GM06990 (cell line): ENCODE measurements at regions not wholly inside any gene's neighbourhood (a gene's known extent, or its start where the extent isn't known, plus 50 kb on each side); places are given as distances from the start of the nearest gene placed in this dataset.

ENCODE experiments used
- DNase-seq: peaks from one replicate; pipeline ENCODE4 v3.0.0-alpha.2; 2011; ENCODE audit not compliant: insufficient read length; ENCODE audit errors: extremely low read depth
- H3K27me3 ChIP-seq: replicated peaks from 2 replicates; pipeline ENCODE4 v1.6.0; 2011; ENCODE audit warnings: low read length; ENCODE audit not compliant: control insufficient read depth, insufficient read depth
- H3K36me3 ChIP-seq: 2 replicates; pipeline ENCODE4 v1.5.1; 2011; ENCODE audit warnings: low read length; ENCODE audit not compliant: control insufficient read depth, insufficient read depth
- H3K4me3 ChIP-seq: replicated peaks from 2 replicates; pipeline ENCODE4 v1.5.1; 2011; ENCODE audit warnings: low read depth, mild to moderate bottlenecking, control low read depth, low read length
- TF ChIP-seq, protein P1 (sequence below): IDR thresholded peaks from 2 replicates; pipeline ENCODE4 v1.5.1; 2011; ENCODE audit warnings: low read length, control low read depth, mild to moderate bottlenecking, inconsistent platforms; ENCODE audit not compliant: insufficient read depth, poor library complexity, severe bottlenecking

DNA sequence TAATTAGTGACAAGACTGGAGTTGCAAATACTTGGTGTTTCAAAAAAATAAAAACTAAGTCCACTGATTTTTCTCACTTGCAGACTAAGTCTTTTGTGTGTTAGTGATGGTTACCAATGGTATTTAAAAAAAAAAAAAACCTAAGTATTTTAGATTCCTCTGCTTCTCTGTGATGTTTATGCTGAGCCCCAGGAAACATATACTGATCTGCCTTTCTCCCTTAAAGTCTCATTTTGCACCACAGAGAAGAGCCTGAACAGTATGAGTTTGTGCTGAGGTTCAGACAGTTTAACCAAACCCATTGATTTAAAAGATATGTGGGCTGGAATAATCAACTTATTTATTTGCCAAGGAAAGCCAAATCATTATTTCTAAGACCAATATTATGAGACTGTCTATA lies 1305.0 kb downstream of the PCDH18 start:
- H3K27me3 ChIP-seq = no peaks in the 10 kb centered on the region
- no peak for DNase-seq
- TF ChIP-seq, protein P1, sequence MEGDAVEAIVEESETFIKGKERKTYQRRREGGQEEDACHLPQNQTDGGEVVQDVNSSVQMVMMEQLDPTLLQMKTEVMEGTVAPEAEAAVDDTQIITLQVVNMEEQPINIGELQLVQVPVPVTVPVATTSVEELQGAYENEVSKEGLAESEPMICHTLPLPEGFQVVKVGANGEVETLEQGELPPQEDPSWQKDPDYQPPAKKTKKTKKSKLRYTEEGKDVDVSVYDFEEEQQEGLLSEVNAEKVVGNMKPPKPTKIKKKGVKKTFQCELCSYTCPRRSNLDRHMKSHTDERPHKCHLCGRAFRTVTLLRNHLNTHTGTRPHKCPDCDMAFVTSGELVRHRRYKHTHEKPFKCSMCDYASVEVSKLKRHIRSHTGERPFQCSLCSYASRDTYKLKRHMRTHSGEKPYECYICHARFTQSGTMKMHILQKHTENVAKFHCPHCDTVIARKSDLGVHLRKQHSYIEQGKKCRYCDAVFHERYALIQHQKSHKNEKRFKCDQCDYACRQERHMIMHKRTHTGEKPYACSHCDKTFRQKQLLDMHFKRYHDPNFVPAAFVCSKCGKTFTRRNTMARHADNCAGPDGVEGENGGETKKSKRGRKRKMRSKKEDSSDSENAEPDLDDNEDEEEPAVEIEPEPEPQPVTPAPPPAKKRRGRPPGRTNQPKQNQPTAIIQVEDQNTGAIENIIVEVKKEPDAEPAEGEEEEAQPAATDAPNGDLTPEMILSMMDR = no peak
- no peaks in the 10 kb centered on the region for H3K36me3 ChIP-seq
- no peak overlapping the region for H3K4me3 ChIP-seq

DNA sequence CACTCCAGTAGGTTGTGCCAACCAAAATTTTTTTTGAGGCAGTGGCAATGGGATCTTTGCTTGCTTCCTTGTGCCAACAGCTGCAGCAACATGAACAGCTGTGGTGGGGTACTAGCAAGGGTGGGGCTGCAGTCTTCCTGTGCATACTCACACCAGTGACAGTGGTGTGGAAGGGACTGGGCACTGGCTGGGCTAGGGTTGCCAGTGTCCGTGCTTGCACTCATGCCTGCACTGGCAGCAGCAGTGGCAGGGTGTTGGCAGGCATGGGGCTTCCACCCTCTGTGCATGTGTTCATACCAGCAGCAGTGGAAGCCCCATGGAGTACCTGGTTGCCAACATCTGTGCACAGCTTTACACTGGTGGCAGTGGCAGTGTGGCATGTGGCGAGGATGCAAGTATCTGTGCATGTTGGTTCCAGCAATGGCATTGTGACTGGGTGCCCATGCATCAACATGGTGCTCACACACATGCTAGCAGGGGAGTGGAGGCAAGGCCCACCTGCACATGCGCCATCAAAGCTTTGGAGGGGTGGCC lies 1312.6 kb downstream of the PCDH18 start:
- TF ChIP-seq, protein P1 = no peak
- Histone ChIP-seq H3K36me3 (no peaks in the 10 kb centered on the region), H3K4me3 (no peak overlapping the region), H3K27me3 (no peaks in the 10 kb centered on the region)
- DNase-seq = no peak

DNA sequence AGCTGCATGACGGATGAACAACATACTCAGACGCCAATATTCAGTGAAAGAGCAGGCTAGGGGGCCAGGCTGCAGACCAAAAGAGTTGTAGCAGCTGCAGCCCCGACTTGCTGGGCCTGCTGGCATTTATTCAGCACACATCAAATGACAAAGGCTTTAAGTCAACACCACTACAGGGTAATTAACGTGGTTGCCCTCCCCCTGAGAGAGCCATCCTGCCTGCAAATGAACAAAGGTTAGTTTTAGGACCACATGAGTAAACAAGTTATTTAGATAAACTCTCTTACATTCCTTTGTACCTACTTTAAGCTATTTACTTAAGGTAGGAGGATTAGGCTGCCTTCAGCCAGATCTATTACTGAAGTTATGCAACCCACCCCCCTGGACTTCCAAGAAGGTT lies 1329.1 kb downstream of the PCDH18 start:
- TF ChIP-seq, protein P1 = no peak
- no peak for DNase-seq
- Histone ChIP-seq H3K27me3 (no peaks in the 10 kb centered on the region), H3K36me3 (no peaks in the 10 kb centered on the region), H3K4me3 (no peak overlapping the region)

DNA sequence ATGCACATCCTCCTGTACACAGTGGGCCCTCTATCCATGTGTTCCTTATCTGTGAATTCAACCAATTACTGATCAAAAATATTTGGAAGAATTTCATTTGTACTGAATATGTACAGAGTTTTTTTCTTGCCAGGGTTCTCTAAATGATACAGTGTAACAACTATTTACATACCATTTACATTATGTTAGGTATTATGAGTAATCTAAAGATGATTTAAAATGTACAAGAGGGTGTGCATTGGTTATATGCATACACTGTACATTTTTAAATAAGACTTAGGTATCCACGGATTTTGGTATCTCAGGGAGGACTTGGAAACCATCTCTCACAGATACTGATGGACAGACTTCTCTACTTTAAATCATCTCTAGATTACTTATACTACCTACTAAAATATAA lies 1333.9 kb downstream of the PCDH18 start:
- Histone ChIP-seq H3K27me3 (no peaks in the 10 kb centered on the region), H3K36me3 (no peaks in the 10 kb centered on the region), H3K4me3 (no peak overlapping the region)
- DNase-seq = no peak
- TF ChIP-seq, protein P1 = no peak

DNA sequence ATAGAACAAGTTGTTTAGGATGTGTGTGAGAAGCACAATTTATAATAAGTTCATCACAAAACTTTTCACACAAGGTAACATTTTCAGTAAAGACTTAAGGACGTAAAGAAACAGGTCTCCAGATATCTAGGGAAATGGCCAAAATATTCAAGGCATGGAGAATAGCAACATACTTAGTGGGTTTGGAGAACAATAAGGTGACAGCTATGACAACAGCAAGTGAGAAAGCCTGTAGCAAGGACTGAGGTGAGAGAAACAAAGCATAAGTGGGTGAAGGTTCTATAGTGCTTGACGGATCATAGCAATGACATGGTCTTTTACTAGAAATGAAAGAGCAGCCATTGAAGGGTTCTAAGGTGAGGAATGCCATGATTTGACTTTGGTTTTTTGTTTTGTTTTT lies 1337.3 kb downstream of the PCDH18 start:
- TF ChIP-seq, protein P1 = no peak
- Histone ChIP-seq H3K27me3 (no peaks in the 10 kb centered on the region), H3K36me3 (no peaks in the 10 kb centered on the region)

DNA sequence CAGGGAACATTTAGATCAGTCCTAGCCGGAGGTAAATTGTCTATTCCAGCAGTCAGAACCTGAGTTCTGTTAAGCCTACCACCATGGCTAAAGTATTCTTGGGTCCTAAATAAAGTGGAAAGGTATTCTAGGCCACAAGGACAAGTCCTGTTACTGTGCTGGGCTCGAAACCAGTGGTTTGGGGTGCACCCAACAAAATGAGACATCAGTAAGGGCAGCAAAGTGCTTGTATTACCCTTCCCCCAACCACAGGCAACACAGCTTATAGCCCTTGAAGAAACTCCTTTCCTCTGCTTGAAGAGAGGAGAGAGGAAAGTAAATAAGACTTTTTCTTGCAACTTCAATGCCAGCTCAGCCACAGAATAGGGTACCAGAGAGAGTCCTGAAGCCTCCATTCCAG lies 1345.6 kb downstream of the PCDH18 start:
- TF ChIP-seq, protein P1 = no peak
- Histone ChIP-seq H3K36me3 (no peaks in the 10 kb centered on the region), H3K4me3 (no peak overlapping the region), H3K27me3 (no peaks in the 10 kb centered on the region)
- DNase-seq = no peak

More for the DNA sequence above, 1337.3 kb downstream of the PCDH18 start:
- no peak for DNase-seq
- no peak overlapping the region for H3K4me3 ChIP-seq
